HCT116 (cell line): ENCODE measurements at regions not wholly inside any gene's neighbourhood (a gene's known extent, or its start where the extent isn't known, plus 50 kb on each side); places are given as distances from the start of the nearest gene placed in this dataset.

Experiments used
- ATAC-seq: fragments of 200-7000 bp; cut with Tn5 transposase; 2 replicates; pipeline ENCODE4 v1.9.1; 2020; ENCODE audit warnings: mild to moderate bottlenecking, moderate library complexity
- BruUV-seq: library from RNA; stranded (reverse); fragments of 400-500 nt; replicated peaks from 2 replicates; lab custom pipeline; 2021; lab: Mats Ljungman, UMichigan
- CTCF ChIA-PET: fragments of 300-600 bp; sonication (Branson Sonifier 250); formaldehyde crosslinking; loops from one replicate; lab custom pipeline; 2021; ENCODE audit warnings: antibody characterized with exemption; lab: Charles Lee
- POLR2A ChIA-PET: fragments of 300-600, 350-600 bp; sonication (Branson Sonifier 250); formaldehyde crosslinking; loops from one replicate; lab custom pipeline; 2021; ENCODE audit warnings: antibody characterized with exemption; lab: Charles Lee
- RAD21 ChIA-PET, 2 experiments: fragments of 300-600 bp; sonication (Branson Sonifier 250); formaldehyde crosslinking; loops; one replicate each; lab custom pipeline; 2023; ENCODE audit warnings: low total read pairs in 2 of 2; ENCODE audit not compliant: uncharacterized antibody in 2 of 2, unreplicated experiment in 2 of 2, low non-redundant PET in 1 of 2; lab: Charles Lee
- DNase-seq: peaks from one replicate; pipeline ENCODE4 v3.0.0-alpha.2; 2010; ENCODE audit warnings: low read depth, low spot score
- H2AFZ ChIP-seq: fragments of 200-600 bp; shearing (Covaris generic), sonication (generic); 2 replicates; pipeline ENCODE4 v1.6.1; 2017; ENCODE audit warnings: low read depth, mixed run types, mixed read lengths, antibody characterized with exemption, low read length; ENCODE audit not compliant: poor library complexity, severe bottlenecking
- H3K27ac ChIP-seq: 2 replicates; pipeline ENCODE4 v1.5.1; 2012; ENCODE audit warnings: low read depth, low read length
- H3K27me3 ChIP-seq: fragments of 200-600 bp; sonication (generic); 2 replicates; pipeline ENCODE4 v1.6.1; 2016; ENCODE audit warnings: mixed run types, low read length, mixed read lengths; ENCODE audit not compliant: insufficient read depth
- H3K36me3 ChIP-seq, 2 experiments: fragments of 200-500 bp in 1 of 2; fragments of 200-600 bp in 1 of 2; sonication (Bioruptor generic) in 1 of 2; sonication (generic) in 1 of 2; 2 replicates each; pipeline versions ENCODE4 v1.5.1 to v1.6.1; 2014 to 2016; ENCODE audit warnings: low read length in 2 of 2, inconsistent platforms in 1 of 2, mixed read lengths in 1 of 2, mixed run types in 1 of 2; ENCODE audit not compliant: insufficient read depth in 2 of 2, control insufficient read depth in 1 of 2
- H3K4me1 ChIP-seq, 2 experiments: fragments of 200-600 bp in 1 of 2; sonication (generic) in 1 of 2; 2 replicates each; pipeline versions ENCODE4 v1.5.1 to v1.6.1; 2012 to 2017; ENCODE audit warnings: low read length in 2 of 2, inconsistent platforms in 1 of 2, mild to moderate bottlenecking in 1 of 2, mixed read lengths in 1 of 2, mixed run types in 1 of 2, moderate library complexity in 1 of 2; ENCODE audit not compliant: insufficient read depth in 2 of 2, control insufficient read depth in 1 of 2
- H3K4me2 ChIP-seq: fragments of 200-600 bp; sonication (generic); 2 replicates; pipeline ENCODE4 v1.6.1; 2017; ENCODE audit warnings: mixed run types, low read length, mixed read lengths
- H3K4me3 ChIP-seq, 2 experiments: fragments of 200-600 bp in 1 of 2; sonication (generic) in 1 of 2; replicated peaks in 1 of 2; 2 replicates each; pipeline ENCODE4 v1.5.1; 2011 to 2016; ENCODE audit warnings: low read length in 2 of 2, control low read depth in 1 of 2, low read depth in 1 of 2, mild to moderate bottlenecking in 1 of 2, mixed read lengths in 1 of 2, mixed run types in 1 of 2
- H3K79me2 ChIP-seq: fragments of 200-600 bp; sonication (generic); 2 replicates; pipeline ENCODE4 v1.6.1; 2017; ENCODE audit warnings: mild to moderate bottlenecking, mixed run types, low read length, moderate library complexity, mixed read lengths; ENCODE audit not compliant: insufficient read depth
- H3K9ac ChIP-seq: fragments of 200-600 bp; sonication (generic); 2 replicates; pipeline ENCODE4 v1.6.1; 2016; ENCODE audit warnings: low read length, mixed read lengths
- H3K9me2 ChIP-seq: fragments of 200-600 bp; sonication (generic), shearing (Covaris generic); 2 replicates; pipeline ENCODE4 v1.6.1; 2017; ENCODE audit warnings: mixed run types, mild to moderate bottlenecking, moderate library complexity; ENCODE audit not compliant: insufficient read depth
- H3K9me3 ChIP-seq, 2 experiments: fragments of 200-500 bp in 1 of 2; fragments of 200-600 bp in 1 of 2; sonication (Bioruptor generic) in 1 of 2; sonication (generic) in 1 of 2; 2 replicates each; pipeline ENCODE4 v1.6.1; 2014 to 2017; ENCODE audit warnings: low read length in 2 of 2, mixed read lengths in 2 of 2, inconsistent platforms in 1 of 2, low read depth in 1 of 2, mild to moderate bottlenecking in 1 of 2, mixed run types in 1 of 2, moderate library complexity in 1 of 2; ENCODE audit not compliant: control insufficient read depth in 1 of 2, insufficient read depth in 1 of 2
- H4K20me1 ChIP-seq: fragments of 200-600 bp; sonication (generic), shearing (Covaris generic); 2 replicates; pipeline ENCODE4 v1.6.1; 2017; ENCODE audit warnings: mixed run types, mild to moderate bottlenecking, moderate library complexity; ENCODE audit not compliant: insufficient read depth
- CBX3 ChIP-seq: IDR thresholded peaks from 2 replicates; pipeline ENCODE4 v1.6.1; 2012; ENCODE audit warnings: low read depth
- CEBPB ChIP-seq: IDR thresholded peaks from 2 replicates; pipeline ENCODE4 v1.6.1; 2012; ENCODE audit warnings: low read depth
- EGR1 ChIP-seq: IDR thresholded peaks from 2 replicates; pipeline ENCODE4 v1.6.1; 2012; ENCODE audit warnings: low read depth
- ELF1 ChIP-seq: IDR thresholded peaks from 2 replicates; pipeline ENCODE4 v1.6.1; 2012; ENCODE audit warnings: low read depth, borderline replicate concordance
- EZH2phosphoT487 ChIP-seq: fragments of 200-600 bp; IDR thresholded peaks from 2 replicates; pipeline ENCODE4 v1.6.1; 2018; ENCODE audit warnings: antibody characterized with exemption, borderline replicate concordance
- FOSL1 ChIP-seq: IDR thresholded peaks from 2 replicates; pipeline ENCODE4 v1.6.1; 2012; ENCODE audit warnings: low read depth
- JUND ChIP-seq: IDR thresholded peaks from 2 replicates; pipeline ENCODE4 v1.6.1; 2012
- MAX ChIP-seq: IDR thresholded peaks from 2 replicates; pipeline ENCODE4 v1.6.1; 2012
- POLR2A ChIP-seq: IDR thresholded peaks from 2 replicates; pipeline ENCODE4 v1.7.0; 2011; ENCODE audit warnings: borderline replicate concordance; ENCODE audit not compliant: insufficient read depth, insufficient read length; ENCODE audit errors: extremely low read depth
- SRF ChIP-seq: IDR thresholded peaks from 2 replicates; pipeline ENCODE4 v1.6.1; 2012; ENCODE audit warnings: low read depth
- intact Hi-C: fragments of 100-400 bp; cut with micrococcal nuclease; formaldehyde crosslinking; loops from 2 replicates; pipeline ENCODE4 v1.10.0; 2022
- TF ChIP-seq, protein P1 (sequence below): IDR thresholded peaks from 2 replicates; pipeline ENCODE4 v1.6.1; 2012; ENCODE audit warnings: low read depth
- TF ChIP-seq, protein P2 (sequence below), 3 experiments: fragments of 200-600 bp in 1 of 3; sonication (generic) in 1 of 3; IDR thresholded peaks in 2 of 3; conservative IDR thresholded peaks in 1 of 3; 2 replicates each; pipeline ENCODE4 v1.5.1; 2012 to 2017; ENCODE audit warnings: low read depth in 2 of 3, low read length in 2 of 3, antibody characterized with exemption in 1 of 3, borderline replicate concordance in 1 of 3, control low read depth in 1 of 3, mild to moderate bottlenecking in 1 of 3, mixed read lengths in 1 of 3, mixed run types in 1 of 3, moderate library complexity in 1 of 3; ENCODE audit not compliant: insufficient read depth in 1 of 3

GRCh38 chr6:117110146-117110545 lies 155.2 kb upstream of the VGLL2 start:
- Histone ChIP-seq H3K79me2 (no peaks in the 10 kb centered on the region), H3K9ac (no peak overlapping the region), H3K9me3 (no peaks in the 10 kb centered on the region), H3K4me3 (no peak overlapping the region), H4K20me1 (no peaks in the 10 kb centered on the region), H3K36me3 (no peaks in the 10 kb centered on the region), H3K9me2 (no peaks in the 10 kb centered on the region), H3K27me3 (no peaks in the 10 kb centered on the region), H3K27ac (no peak overlapping the region), H2AFZ (no peak overlapping the region), H3K4me1 (no peaks in the 10 kb centered on the region), H3K4me2 (no peak overlapping the region)
- TF ChIP-seq MAX (no peak), EGR1 (no peak), CBX3 (no peak), EZH2phosphoT487 (no peak), CEBPB (no peak), JUND (no peak), POLR2A (no peak)
- TF ChIP-seq, protein P1, sequence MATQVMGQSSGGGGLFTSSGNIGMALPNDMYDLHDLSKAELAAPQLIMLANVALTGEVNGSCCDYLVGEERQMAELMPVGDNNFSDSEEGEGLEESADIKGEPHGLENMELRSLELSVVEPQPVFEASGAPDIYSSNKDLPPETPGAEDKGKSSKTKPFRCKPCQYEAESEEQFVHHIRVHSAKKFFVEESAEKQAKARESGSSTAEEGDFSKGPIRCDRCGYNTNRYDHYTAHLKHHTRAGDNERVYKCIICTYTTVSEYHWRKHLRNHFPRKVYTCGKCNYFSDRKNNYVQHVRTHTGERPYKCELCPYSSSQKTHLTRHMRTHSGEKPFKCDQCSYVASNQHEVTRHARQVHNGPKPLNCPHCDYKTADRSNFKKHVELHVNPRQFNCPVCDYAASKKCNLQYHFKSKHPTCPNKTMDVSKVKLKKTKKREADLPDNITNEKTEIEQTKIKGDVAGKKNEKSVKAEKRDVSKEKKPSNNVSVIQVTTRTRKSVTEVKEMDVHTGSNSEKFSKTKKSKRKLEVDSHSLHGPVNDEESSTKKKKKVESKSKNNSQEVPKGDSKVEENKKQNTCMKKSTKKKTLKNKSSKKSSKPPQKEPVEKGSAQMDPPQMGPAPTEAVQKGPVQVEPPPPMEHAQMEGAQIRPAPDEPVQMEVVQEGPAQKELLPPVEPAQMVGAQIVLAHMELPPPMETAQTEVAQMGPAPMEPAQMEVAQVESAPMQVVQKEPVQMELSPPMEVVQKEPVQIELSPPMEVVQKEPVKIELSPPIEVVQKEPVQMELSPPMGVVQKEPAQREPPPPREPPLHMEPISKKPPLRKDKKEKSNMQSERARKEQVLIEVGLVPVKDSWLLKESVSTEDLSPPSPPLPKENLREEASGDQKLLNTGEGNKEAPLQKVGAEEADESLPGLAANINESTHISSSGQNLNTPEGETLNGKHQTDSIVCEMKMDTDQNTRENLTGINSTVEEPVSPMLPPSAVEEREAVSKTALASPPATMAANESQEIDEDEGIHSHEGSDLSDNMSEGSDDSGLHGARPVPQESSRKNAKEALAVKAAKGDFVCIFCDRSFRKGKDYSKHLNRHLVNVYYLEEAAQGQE: no peak
- no TSS peak for BruUV-seq
- DNase-seq: no peak
- intact Hi-C loops: no loop called here
- ChIA-PET POLR2A (no interaction called here), RAD21 (no interaction called here), CTCF (no interaction called here)
- no peak for ATAC-seq

DNA sequence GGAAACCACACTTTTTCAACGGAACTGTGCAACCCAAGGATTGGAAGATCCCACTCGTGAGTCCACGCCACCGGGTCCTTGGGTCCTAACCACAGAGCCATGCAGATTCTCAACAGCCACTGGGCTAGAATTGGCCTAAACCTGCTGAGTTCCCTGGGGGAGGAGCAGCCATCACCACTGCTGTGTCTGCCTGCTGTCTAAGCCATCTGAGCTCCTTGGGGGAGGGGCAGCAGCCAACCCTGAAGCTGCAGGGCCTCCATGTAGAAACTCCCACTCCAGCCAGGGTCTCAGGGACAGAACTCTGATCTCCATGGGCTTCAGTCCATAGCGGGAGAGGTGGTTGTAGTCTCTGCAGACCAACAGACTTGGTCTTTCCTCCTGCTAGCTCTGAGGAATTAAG lies 154.6 kb upstream of the VGLL2 start:
- H3K9me3 ChIP-seq: no peaks in the 10 kb centered on the region
- no peak overlapping the region for H3K9ac ChIP-seq
- H3K79me2 ChIP-seq: no peaks in the 10 kb centered on the region
- H3K4me1 ChIP-seq: no peaks in the 10 kb centered on the region
- intact Hi-C loops: no loop called here
- H4K20me1 ChIP-seq: no peaks in the 10 kb centered on the region
- no peaks in the 10 kb centered on the region for H3K27me3 ChIP-seq
- ChIA-PET POLR2A (no interaction called here), CTCF (no interaction called here), RAD21 (no interaction called here)
- no peak for DNase-seq
- no peak overlapping the region for H3K4me3 ChIP-seq
- no peaks in the 10 kb centered on the region for H3K9me2 ChIP-seq
- no peak overlapping the region for H3K4me2 ChIP-seq
- no peak for ATAC-seq
- no peak overlapping the region for H3K27ac ChIP-seq
- no peak overlapping the region for H2AFZ ChIP-seq
- no TSS peak for BruUV-seq
- TF ChIP-seq SRF (no peak), ELF1 (no peak), EGR1 (no peak), EZH2phosphoT487 (no peak), FOSL1 (no peak)
- TF ChIP-seq, protein P2, sequence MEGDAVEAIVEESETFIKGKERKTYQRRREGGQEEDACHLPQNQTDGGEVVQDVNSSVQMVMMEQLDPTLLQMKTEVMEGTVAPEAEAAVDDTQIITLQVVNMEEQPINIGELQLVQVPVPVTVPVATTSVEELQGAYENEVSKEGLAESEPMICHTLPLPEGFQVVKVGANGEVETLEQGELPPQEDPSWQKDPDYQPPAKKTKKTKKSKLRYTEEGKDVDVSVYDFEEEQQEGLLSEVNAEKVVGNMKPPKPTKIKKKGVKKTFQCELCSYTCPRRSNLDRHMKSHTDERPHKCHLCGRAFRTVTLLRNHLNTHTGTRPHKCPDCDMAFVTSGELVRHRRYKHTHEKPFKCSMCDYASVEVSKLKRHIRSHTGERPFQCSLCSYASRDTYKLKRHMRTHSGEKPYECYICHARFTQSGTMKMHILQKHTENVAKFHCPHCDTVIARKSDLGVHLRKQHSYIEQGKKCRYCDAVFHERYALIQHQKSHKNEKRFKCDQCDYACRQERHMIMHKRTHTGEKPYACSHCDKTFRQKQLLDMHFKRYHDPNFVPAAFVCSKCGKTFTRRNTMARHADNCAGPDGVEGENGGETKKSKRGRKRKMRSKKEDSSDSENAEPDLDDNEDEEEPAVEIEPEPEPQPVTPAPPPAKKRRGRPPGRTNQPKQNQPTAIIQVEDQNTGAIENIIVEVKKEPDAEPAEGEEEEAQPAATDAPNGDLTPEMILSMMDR (IDR thresholded peaks at IDR 0.05 in 2 of 3, conservative IDR thresholded peaks at IDR 0.05 in 1 of 3; ENCODE audit: borderline replicate concordance in 1 of 3, insufficient read depth in 1 of 3, low read depth in 2 of 3, low read length in 2 of 3): no peak
- H3K36me3 ChIP-seq: no peaks in the 10 kb centered on the region
